Middle frontal gyrus (tissue), 1 donor: ENCODE measurements at regions not wholly inside any gene's neighbourhood (a gene's known extent, or its start where the extent isn't known, plus 50 kb on each side); places are given as distances from the start of the nearest gene placed in this dataset.

Experiments
- DNase-seq: peaks from one replicate; pipeline ENCODE4 v3.0.0-alpha.2; 2015; ENCODE audit warnings: low spot score; ENCODE audit errors: extremely low spot score

DNA sequence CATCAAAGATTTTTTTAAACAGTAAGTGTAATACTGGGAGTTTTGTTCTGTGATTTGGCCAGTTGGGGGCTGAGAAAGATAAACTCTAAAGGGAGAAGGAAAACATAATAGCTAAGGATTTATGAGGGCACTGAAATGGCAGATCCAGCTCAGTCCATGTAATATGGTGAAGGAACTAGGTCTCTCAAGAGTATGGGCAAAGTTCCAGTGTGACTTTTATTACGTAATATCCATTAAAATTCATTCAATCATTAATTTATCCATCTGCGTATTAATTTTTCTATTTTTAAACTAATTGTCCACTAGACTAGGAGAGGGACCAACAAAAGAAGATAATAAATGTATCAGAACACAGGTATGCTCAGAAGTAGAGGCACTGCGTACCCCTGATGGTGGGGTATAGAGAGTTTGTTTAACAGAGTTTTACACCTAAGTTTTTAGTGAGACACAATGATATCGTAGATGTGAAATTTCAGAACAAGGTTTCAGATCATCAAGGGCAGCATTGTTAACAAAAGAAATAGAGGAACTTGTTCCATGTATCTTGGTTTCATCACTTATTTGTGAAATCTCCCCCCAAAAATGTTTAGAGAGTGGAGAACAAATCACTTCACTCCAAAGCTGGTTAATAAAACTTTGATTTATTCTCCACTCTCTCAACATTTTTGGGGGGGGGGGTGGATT, 351.1 kb downstream of the GRXCR1 start:
- DNase-seq = no peak

DNA sequence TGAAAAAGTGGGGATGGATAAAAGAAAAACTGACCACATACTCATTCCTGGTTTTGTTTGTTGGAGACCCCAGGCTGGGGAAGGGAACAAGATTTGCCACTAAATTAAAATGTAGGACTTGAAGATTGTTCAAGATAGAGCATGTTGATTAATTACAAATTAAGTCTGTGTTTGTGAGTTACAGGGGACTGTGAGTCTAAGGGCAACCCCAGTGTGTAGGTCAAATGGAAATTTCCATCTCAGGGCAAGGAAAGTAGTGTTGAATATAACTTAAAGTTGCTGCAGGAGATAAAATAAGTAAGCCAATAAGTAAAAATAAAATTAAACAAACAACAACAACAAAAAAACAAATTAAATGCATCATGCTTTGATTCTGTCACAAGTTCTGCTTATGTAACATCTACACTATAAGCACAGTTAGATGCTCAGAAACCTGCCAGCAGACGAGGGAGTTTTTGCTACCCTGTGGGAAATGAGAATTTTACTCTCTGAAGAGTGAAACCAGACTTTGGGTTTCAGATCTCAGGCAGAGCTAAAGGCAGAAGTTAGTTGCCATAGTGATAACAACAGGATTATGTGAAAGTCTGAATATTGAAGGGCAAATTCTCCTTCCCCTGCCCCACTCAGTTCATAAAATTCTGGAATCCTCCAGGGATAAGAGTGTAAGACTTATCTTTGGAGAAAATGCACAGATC, 352.3 kb downstream of the GRXCR1 start:
- no peak for DNase-seq

DNA sequence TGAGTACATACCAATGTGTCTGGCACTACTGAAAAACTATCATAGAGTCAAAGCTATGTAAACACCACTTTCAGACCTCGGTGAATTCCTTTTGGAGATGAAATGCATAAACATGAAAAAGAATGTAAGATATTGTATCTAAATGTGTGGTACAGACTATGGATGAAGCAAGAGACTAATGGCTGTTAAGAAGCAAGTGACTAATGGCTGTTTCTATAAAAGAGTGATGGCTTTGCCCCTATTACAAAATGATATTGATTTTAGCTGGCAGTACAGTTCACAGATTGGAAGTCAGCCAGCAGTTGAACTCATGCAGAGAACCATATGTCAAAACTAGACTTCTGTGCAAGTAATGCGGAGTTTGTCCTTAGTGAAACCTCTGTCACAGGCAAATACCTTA, 359.3 kb downstream of the GRXCR1 start:
- no peak for DNase-seq

DNA sequence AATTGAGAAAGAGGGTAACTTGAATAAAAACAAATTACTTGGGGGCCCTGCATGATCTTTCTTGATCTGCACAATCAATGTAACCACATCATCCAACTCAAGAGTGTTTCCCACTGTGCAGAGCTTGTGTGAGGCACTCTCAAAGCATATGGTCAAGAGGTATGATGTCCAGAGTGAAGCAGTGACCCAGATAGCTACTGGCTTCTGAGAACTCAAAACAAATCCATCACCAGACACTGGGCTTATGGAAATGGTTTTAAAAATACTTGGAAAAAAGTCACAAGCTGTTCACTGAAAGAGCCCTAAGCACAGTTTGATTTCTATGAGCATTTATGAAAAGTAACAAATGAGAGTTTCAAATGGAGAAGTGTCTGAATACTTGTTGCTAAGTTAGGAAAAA, 361.0 kb downstream of the GRXCR1 start:
- DNase-seq = no peak

DNA sequence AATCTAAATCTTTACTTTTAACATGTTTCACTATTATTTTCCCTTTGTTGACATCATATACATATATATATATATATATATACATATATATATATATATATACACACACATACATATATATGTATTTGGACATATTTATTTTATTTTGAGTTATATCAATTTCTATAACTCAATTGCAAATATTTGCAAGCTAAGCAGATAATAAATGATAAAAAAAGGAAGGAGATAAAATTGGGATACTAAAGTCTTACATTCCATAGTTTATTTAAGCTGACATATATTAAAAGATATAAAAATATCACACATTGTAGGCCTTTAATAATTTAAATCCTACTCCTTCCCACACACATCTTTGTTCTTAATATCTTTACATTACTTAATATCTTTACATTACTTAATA, 372.2 kb downstream of the GRXCR1 start:
- no peak for DNase-seq

DNA sequence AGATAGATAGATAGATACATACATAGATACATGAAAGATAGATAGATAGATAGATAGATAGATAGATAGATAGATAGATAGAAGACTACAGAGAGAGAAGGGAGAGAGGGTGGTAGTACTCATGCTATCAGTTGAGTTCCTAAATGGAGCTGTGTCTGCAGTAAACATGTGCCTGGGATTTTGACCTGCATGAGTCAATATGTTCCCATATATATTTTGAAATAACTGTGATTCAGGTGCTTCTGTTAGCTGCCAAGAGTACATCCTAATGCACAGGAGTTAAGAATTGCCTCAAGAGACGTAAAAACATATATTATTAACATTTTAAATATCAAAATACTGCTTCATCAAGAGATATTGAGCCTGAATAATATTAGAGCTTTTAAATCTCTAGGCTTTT, 379.4 kb downstream of the GRXCR1 start:
- no peak for DNase-seq

DNA sequence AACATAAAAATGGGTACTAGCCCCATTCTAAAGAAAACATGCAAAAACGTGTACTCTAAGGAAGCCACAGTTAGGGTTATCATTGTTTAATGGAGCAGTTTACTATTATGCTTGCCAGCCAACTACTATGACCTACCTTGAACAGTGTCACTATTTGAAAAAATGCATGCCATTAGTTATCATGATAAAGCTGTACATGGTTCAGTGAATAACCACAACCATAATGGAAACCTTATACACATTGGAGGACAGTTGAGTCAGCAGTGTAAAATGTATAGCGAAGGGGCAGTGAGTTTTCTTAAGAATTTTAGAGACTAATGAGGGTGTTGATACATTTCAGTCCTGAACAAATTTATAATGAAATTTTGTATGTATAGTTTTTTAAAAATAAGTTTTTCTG, 381.9 kb downstream of the GRXCR1 start:
- DNase-seq = no peak

DNA sequence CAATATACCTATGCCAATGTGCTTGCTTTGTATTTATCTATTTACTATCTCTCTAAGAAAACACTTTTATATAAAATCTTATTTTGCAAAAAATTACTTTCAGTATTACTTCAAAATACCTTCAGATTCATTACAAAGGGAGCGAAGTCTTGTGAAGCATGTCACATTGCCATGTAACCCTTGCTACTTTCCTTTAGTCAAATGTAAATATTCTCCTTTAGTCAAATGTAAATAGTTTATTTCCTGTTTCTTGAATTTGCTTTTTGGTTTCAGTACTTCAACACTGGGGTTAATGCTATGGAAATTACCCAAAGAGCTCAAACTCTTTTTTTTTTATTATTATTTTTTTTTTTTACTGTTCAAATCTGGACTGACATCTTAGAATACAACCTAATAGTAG, 383.3 kb downstream of the GRXCR1 start:
- DNase-seq = no peak

DNA sequence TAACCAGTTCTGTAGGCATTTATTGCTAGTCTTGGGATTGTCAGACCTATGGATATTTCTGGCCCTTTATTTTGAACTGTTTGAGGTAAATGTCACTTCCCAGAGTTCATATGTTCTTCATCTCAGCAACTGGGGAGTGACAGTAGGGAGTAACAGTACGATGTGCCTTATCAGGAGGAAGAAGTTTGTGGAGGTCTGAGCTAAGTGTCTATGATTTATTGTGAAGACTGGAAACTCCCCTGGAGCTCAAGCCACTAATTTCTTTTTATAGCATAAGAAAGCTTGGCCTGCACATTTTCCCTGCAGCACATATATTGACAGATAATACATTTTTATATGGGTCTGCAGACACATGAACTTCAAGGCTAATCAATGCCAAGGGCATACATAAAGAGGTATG, 383.8 kb downstream of the GRXCR1 start:
- no peak for DNase-seq

DNA sequence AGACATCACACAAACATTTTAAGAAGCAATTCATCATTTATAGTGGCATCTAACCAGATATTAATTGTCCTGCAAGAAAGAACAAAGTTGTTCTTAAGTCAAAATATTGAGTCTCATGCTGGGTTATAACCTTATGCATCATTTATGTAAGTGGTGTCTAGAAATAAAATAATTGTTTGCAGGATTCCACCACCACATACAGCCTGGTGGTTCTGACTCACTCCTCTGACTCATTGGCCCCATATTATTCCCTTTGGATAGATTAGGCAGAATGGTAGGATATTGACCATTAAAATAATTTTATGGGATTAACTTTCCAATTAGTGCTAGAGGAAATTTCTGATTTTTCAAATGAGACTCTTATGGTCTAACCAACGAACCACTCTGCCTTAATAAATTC, 384.5 kb downstream of the GRXCR1 start:
- no peak for DNase-seq

DNA sequence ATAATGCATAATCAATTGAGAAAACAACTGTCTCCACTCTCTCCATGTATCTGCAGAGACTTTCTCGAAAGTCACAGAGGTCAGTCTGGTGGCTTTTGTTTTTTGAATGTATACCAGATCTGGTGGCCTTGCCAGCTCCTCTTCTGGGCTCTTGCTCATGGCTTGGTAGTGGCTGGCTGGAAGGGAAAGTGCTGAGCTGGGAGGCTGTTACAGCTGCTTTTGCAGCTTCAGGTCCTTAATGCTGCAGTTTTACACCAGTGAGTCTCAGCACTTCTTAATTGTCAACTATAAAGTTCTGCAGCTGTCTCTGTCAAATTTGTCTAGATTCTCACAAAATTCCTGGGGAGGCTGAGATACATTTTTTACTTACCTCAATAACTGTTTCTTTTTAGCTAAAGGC, 390.0 kb downstream of the GRXCR1 start:
- DNase-seq = no peak

DNA sequence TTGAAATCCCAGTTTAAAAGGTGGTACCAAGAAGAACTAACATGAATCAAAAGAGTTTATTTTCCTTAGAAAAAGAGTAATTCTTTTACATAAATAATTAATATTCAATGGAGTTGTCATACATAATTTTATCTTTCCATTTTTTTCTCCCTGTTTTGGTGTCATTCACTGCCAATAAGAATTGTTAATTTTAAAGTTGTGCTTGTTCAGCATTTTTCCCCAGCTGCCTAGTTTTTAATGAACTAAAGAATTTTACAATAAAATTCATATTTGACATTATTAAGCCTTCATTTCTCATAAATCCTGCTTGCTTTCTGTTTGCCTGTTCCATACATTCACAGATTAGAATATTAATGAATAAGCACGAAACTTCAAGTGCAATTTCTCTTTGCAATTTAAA, 393.6 kb downstream of the GRXCR1 start:
- DNase-seq = no peak

DNA sequence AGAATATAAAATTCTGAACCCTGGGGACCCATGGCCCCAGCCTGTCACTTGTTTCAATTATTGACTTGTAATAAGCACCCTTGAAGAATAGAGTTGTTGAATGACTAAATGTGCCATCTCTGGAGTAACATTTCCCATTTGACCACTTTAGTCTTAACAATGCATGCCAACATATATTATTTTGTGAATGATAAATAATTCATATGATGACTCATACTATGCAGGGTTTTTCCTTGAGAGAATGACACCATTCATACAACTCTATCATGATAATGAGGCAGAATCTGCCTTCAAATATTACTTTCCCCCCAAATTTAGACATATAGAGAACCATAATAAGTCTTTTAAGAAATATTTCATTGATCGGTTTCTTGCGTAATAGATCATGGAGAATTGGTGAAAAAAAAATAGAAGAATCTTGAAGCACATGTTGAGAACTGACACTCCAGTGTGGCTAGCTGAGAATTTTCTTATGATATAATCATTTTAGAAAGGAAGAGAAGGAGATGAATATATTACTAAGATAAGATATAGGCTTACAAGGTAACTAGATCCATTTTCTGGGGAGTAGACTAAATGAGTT, 404.5 kb downstream of the GRXCR1 start:
- no peak for DNase-seq

DNA sequence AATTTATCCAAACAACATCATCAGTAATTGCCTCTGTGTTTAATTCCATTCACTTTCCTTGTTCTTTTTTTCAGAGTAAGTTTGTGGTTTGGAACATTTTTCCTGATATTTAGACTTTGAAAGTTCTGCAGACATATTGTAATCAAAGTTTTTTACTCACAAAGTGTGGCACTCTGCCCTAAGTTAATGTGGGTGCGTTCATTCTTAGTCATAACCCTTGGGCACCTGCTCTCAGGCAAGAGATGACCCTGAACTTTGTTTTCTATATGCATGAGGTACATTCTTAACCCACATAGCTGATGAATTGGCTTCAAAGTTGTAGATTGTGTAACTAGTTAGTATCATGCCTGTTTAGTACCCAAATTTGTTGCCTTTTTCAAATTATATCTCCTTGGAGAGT, 424.3 kb downstream of the GRXCR1 start:
- no peak for DNase-seq

DNA sequence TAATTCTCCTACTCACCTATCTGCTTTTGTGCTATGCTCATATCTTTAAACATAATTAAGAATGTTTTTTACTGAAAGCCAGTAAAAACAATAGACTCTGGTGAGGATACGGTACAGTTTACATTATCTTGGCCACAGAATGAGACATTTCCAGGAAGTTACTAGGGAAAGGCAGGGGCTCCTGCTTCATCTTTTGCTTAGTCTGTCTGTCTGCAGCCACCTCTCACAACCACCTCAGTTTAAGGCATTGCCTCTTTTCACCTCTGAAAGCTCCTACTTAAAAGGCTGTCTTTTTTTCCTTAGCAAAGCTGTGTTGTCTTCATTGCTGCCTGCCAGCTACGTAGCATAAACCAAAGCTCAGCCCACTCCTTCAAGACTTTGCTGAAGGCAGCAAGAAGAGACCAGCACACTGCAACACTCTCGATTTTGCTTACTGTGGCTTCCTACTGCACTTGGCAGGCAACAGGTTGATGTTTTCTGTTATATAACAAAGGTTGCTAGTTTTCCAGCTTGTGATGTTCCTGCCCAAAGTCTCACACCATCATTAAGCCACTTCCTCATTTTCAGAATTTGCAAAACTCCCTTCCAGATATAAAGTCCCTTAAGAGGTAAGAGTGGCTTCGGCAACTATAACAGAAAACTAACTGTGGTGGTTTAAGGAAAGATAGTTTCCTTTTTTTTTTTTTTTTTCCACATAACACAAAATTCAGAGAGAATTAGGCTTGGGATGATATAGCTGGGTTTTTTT, 432.9 kb downstream of the GRXCR1 start:
- no peak for DNase-seq

DNA sequence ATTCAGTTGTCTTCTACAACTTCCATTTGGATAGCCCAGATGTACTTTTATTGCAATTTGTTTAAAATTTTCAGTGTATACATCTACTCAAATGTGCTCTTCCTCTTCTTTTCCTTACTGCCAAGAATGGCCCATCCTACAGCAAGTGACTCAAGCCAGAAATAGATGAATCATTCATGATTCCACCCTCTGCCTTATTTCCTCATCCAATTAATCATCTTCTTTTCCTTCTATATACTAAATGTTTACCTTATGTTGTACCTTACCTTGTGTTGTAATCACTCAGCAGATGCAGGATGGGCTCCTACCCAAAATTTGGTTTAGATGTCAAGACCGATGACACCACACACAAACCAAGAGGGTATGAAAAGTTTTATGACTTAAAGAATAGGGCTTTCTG, 437.8 kb downstream of the GRXCR1 start:
- DNase-seq = no peak

DNA sequence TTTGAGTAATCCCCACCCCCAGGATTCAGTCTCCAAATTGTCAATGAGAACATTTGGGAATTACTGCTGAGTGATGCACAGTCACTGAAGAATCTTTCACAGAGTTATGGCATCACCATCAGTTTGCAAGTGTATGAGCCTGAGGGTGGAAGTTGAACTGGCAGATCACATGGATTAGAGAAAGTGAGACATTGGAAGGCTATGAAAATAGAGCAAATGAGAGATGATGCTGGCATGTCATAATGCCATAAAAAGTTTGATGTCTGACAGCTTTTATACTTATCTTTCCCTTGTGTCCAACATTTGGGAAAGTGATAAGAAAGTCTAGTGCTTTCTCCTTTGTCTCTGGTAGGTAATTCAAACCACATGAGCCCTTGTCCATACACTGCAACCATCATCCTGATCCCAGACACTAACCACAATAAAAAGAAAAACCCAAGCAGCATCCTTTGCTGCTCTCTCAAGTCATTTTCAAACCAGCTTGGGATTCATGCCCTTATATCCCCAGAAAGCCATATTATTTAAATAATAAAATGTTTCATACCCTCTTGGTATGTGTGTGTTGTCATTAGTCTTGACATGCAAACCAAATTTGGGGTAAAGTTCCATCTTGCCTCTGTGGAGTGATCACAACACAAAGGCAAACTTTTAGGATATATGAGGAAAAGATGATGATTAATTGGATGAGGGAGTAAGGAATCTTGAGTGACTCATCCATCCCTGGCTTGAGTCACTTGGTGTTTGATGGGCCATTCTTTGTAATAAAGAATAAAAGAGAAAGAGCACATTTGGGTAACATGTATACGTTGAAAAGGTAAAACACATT, 438.9 kb downstream of the GRXCR1 start:
- DNase-seq = no peak

DNA sequence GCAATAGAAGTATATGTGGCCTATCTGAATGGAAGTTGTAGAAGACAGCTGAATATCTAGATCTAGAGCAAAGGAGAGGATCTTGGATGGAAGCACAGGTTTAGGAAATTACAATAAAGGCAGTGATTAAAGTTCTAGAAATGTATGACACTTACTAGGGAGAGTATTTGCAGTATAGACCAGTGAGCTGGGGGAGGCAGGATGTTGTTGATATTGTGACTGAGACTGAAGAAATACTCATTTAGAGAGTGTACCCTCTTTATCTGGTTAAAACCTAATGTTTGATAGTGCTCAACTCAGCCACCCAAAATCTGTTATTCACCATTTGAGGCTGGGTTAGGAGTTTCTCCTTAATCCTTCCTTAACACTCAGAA, 439.5 kb downstream of the GRXCR1 start:
- no peak for DNase-seq

DNA sequence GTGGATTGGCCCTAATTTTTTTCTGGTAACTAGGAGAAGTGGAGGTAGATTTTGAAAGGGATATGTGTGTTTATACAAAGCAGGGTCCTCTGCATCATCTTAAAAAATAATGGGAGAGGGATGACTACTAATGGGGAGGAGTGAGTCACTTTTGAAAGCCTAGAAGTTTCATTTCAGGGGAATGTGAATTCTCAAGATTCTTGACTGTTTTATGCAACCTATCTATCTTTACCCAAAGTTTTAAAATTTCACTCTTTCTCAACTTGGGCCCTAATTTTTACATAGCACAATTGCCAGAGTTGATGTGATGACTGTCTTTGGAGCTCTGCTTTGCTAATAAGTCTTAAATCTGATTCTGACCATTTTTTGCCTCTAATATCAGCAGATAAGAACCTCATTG, 445.2 kb downstream of the GRXCR1 start:
- DNase-seq = no peak

DNA sequence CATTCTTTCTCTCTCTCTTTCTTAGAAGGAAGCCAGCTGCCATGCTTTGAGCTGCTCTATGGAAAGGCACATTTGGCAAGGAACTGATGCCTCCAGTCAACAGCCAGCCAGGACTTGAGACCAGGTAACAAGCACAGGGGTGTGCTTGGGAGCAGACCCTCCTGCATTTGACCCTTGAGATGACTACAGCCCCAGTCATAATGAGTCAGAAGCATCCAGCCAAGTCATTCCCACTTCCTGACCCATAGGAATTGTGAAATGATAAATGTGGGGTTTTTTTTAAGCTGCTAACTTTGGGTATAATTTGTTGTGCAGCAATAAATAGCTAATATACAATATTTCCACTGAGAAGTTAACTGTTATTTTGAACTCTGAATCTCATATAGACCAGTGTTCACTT, 446.9 kb downstream of the GRXCR1 start:
- no peak for DNase-seq

DNA sequence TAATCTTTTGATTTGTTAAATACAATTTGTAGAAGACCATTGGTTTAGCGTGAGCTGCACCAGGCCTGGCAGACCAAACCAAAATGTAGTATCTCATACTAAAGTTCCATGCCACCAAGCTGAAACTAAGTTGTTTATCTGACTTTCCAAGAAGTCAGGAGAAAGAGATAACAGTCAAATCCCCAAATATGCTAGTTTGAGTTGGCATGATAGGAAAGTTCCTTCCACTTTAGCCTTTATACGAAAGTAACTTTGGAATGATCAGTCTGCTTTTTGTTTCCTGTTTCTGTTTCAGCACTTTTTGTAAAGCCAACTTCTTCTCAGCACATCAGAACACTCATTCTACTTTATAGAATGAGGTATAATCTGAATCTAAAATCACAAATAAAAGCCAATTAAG, 449.2 kb downstream of the GRXCR1 start:
- no peak for DNase-seq

DNA sequence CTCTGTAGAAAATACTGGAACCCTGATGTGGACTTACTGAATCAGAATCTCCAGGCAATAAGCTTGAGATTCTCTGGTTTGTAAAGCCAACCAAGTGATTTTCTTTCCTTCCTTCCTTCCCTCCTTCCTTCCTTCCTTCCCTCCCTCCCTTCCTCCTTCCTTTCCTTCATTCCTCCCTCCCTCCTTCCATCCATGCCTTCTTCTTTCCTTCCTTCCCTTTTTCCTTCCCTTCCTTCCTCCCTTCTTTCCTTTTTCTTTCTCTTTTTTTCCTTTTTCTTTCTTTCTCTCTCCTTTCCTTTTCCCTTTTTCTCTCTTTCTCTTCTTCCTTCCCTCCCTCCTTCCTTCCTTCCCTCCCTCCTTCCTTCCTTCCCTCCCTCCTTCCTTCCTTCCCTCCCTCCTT, 450.8 kb downstream of the GRXCR1 start:
- no peak for DNase-seq
